SK-N-SH treated with all-trans-retinoic acid at 6 μM for 48 hours (cell line): ENCODE measurements at regions not wholly inside any gene's neighbourhood (a gene's known extent, or its start where the extent isn't known, plus 50 kb on each side); places are given as distances from the start of the nearest gene placed in this dataset.

Experiments
- ATAC-seq: fragments of 200-7000 bp; cut with Tn5 transposase; 3 replicates; pipeline ENCODE4 v1.9.1; 2020; ENCODE audit warnings: mild to moderate bottlenecking, moderate library complexity
- ARNTL ChIP-seq: fragments of 450-650 bp; formaldehyde crosslinking; IDR thresholded peaks from 2 replicates; pipeline ENCODE4 v1.5.0; 2020; ENCODE audit warnings: low read depth, mild to moderate bottlenecking, moderate library complexity, borderline replicate concordance
- BACH2 ChIP-seq: fragments of 250-450 bp; sonication (Bioruptor Pico); IDR thresholded peaks from 2 replicates; pipeline ENCODE4 v1.9.0; 2021; ENCODE audit warnings: mild to moderate bottlenecking, borderline replicate concordance
- CREB5 ChIP-seq: fragments of 250-450 bp; sonication (Bioruptor Pico); IDR thresholded peaks from 2 replicates; pipeline ENCODE4 v1.5.1; 2020; ENCODE audit warnings: low read depth, mild to moderate bottlenecking, moderate library complexity
- CSDC2 ChIP-seq: fragments of 250-450 bp; sonication (Bioruptor Pico); IDR thresholded peaks from 2 replicates; pipeline ENCODE4 v1.5.0; 2020; ENCODE audit warnings: mild to moderate bottlenecking, moderate library complexity
- CSRNP3 ChIP-seq: fragments of 250-450 bp; sonication (Bioruptor Pico); IDR thresholded peaks from 2 replicates; pipeline ENCODE4 v1.5.1; 2021; ENCODE audit warnings: mild to moderate bottlenecking, moderate library complexity
- ESRRG ChIP-seq: fragments of 250-450 bp; sonication (Bioruptor Pico); IDR thresholded peaks from 2 replicates; pipeline ENCODE4 v1.6.1; 2021; ENCODE audit warnings: mild to moderate bottlenecking
- ISL1 ChIP-seq: fragments of 250-450 bp; sonication (Bioruptor Pico); IDR thresholded peaks from 2 replicates; pipeline ENCODE4 v2.1.2; 2022; ENCODE audit warnings: mild to moderate bottlenecking, moderate library complexity
- OSR1 ChIP-seq: fragments of 250-450 bp; sonication (Bioruptor Pico); IDR thresholded peaks from 2 replicates; pipeline ENCODE4 v1.8.0; 2022; ENCODE audit warnings: moderate library complexity, mild to moderate bottlenecking, inconsistent platforms
- PATZ1 ChIP-seq: fragments of 250-450 bp; sonication (Bioruptor Pico); IDR thresholded peaks from 2 replicates; pipeline ENCODE4 v1.8.0; 2020; ENCODE audit warnings: mild to moderate bottlenecking, moderate library complexity, borderline replicate concordance
- POU6F1 ChIP-seq: fragments of 250-450 bp; sonication (Bioruptor Pico); IDR thresholded peaks from 2 replicates; pipeline ENCODE4 v1.8.0; 2021; ENCODE audit warnings: low read depth, mild to moderate bottlenecking, moderate library complexity, borderline replicate concordance
- PPARA ChIP-seq: fragments of 250-450 bp; sonication (Bioruptor Pico); IDR thresholded peaks from 2 replicates; pipeline ENCODE4 v1.5.0; 2020; ENCODE audit warnings: mild to moderate bottlenecking, borderline replicate concordance
- SNAI2 ChIP-seq: fragments of 250-450 bp; sonication (Bioruptor Pico); IDR thresholded peaks from 2 replicates; pipeline ENCODE4 v1.5.0; 2020; ENCODE audit warnings: mild to moderate bottlenecking, moderate library complexity
- TCF4 ChIP-seq: fragments of 250-450 bp; sonication (Bioruptor Pico); IDR thresholded peaks from 2 replicates; pipeline ENCODE4 v1.8.0; 2021; ENCODE audit warnings: mild to moderate bottlenecking, moderate library complexity, borderline replicate concordance
- TOX ChIP-seq: fragments of 250-450 bp; sonication (Bioruptor Pico); IDR thresholded peaks from 2 replicates; pipeline ENCODE4 v1.8.0; 2021; ENCODE audit warnings: mild to moderate bottlenecking, moderate library complexity, borderline replicate concordance
- TSHZ2 ChIP-seq: fragments of 250-450 bp; sonication (Bioruptor Pico); IDR thresholded peaks from 2 replicates; pipeline ENCODE4 v1.5.0; 2020; ENCODE audit warnings: mild to moderate bottlenecking, moderate library complexity
- ZC3H10 ChIP-seq: fragments of 250-450 bp; sonication (Bioruptor Pico); IDR thresholded peaks from 2 replicates; pipeline ENCODE4 v1.5.1; 2021; ENCODE audit warnings: mild to moderate bottlenecking, moderate library complexity
- ZFP3 ChIP-seq: fragments of 250-450 bp; sonication (Bioruptor Pico); IDR thresholded peaks from 2 replicates; pipeline ENCODE4 v1.5.0; 2020; ENCODE audit warnings: mild to moderate bottlenecking, moderate library complexity
- ZNF565 ChIP-seq: fragments of 450-650 bp; formaldehyde crosslinking; conservative IDR thresholded peaks from 2 replicates; pipeline ENCODE4 v1.5.0; 2020; ENCODE audit warnings: low read depth, mild to moderate bottlenecking, moderate library complexity
- ZNF70 ChIP-seq: fragments of 450-650 bp; formaldehyde crosslinking; IDR thresholded peaks from 2 replicates; pipeline ENCODE4 v1.5.0; 2020; ENCODE audit warnings: mild to moderate bottlenecking, moderate library complexity
- ZNF8 ChIP-seq: fragments of 450-650 bp; formaldehyde crosslinking; IDR thresholded peaks from 2 replicates; pipeline ENCODE4 v1.5.0; 2020; ENCODE audit warnings: mild to moderate bottlenecking, moderate library complexity

GRCh38 chr3:69460034-69460433 lies 74.1 kb upstream of the FRMD4B start:
- ATAC-seq = peak; percentile 45; the same call in 1 of the 3 replicates
- TF ChIP-seq TSHZ2 (CRISPR knock-in tag) (peak; percentile 69; the same call in 1 of the 2 replicates), TCF4 (peak; percentile 61), ZNF8 (CRISPR knock-in tag) (no peak), ZNF70 (CRISPR knock-in tag) (no peak)

GRCh38 chr3:69458803-69459365 lies 73.0 kb upstream of the FRMD4B start:
- no peak for ATAC-seq
- TF ChIP-seq ZNF8 (CRISPR knock-in tag) (no peak), ARNTL (no peak), ZNF565 (CRISPR knock-in tag) (no peak)

GRCh38 chr3:69456631-69457030 lies 70.7 kb upstream of the FRMD4B start:
- no peak for ATAC-seq

GRCh38 chr3:69454204-69454787 lies 68.4 kb upstream of the FRMD4B start:
- ATAC-seq = no peak

More at GRCh38 chr3:69456631-69457030, 70.7 kb upstream of the FRMD4B start:
- no peak for TF ChIP-seq POU6F1 (CRISPR knock-in tag)
- no peak for TF ChIP-seq TCF4
- no peak for TF ChIP-seq OSR1 (CRISPR knock-in tag)
- no peak for TF ChIP-seq ZNF565 (CRISPR knock-in tag)
- no peak for TF ChIP-seq ZFP3
- TF ChIP-seq CSDC2 (CRISPR knock-in tag) = no peak
- no peak for TF ChIP-seq CREB5 (CRISPR knock-in tag)
- TF ChIP-seq, all 23 proteins: peak for 0

More at GRCh38 chr3:69454204-69454787, 68.4 kb upstream of the FRMD4B start:
- TF ChIP-seq CSRNP3 (CRISPR knock-in tag) (no peak), PPARA (CRISPR knock-in tag) (no peak), ISL1 (CRISPR knock-in tag) (no peak), OSR1 (CRISPR knock-in tag) (no peak), BACH2 (CRISPR knock-in tag) (no peak), CREB5 (CRISPR knock-in tag) (no peak), PATZ1 (CRISPR knock-in tag) (no peak), SNAI2 (CRISPR knock-in tag) (no peak), ZNF565 (CRISPR knock-in tag) (no peak), ZC3H10 (no peak), TOX (CRISPR knock-in tag) (no peak), ESRRG (no peak), TCF4 (no peak)
